Sigmoid colon (tissue), 4 donors: ENCODE measurements at regions not wholly inside any gene's neighbourhood (a gene's known extent, or its start where the extent isn't known, plus 50 kb on each side); places are given as distances from the start of the nearest gene placed in this dataset.

Source experiments
- CTCF ChIP-seq, 4 experiments: fragments of 450-650 bp in 3 of 4; fragments of 200-600 bp in 1 of 4; IDR thresholded peaks; one replicate each; pipeline ENCODE4 v1.5.1; 2016 to 2019; ENCODE audit warnings: antibody characterized with exemption in 4 of 4, mild to moderate bottlenecking in 3 of 4, moderate library complexity in 2 of 4
- EP300 ChIP-seq, 4 donors: sonication (generic); formaldehyde crosslinking; IDR thresholded peaks; one replicate each; pipeline ENCODE4 v1.6.1; 2017; ENCODE audit warnings: antibody characterized with exemption in 4 of 4

GRCh38 chr3:154971341-154971740, 108.8 kb upstream of the MME start:
- no peak for TF ChIP-seq EP300 (IDR thresholded peaks at IDR 0.05)
- TF ChIP-seq CTCF (IDR thresholded peaks at IDR 0.05), result no peak
